Activated naive CD8-positive, alpha-beta T cell treated with anti-CD3 and anti-CD28 coated beads, Interleukin-2, amount 10 ng/mL, durations not matched to agents 7 days and 5 days (primary cell): ENCODE measurements at regions not wholly inside any gene's neighbourhood (a gene's known extent, or its start where the extent isn't known, plus 50 kb on each side); places are given as distances from the start of the nearest gene placed in this dataset.
"Not testable (repeated sequence)": the region's sequence is repeated elsewhere in the genome, so short reads cannot be mapped to it uniquely, and the experiment has no call there.

Experiments used
- ATAC-seq: fragments of 150-1000 bp; cut with Tn5 transposase; one replicate; pipeline ENCODE4 v1.10.0; 2021; ENCODE audit warnings: low read depth, moderate library complexity
- POLR2A ChIA-PET: fragments of 350-600 bp; sonication (Branson Sonifier 250); formaldehyde crosslinking; loops from one replicate; lab custom pipeline; 2021; ENCODE audit warnings: antibody characterized with exemption; lab: Charles Lee
- DNase-seq: peaks from one replicate; pipeline ENCODE4 v3.0.0; 2021
- H3K27ac Mint-ChIP-seq: one replicate; pipeline ENCODE4 v1.8.0; 2022; ENCODE audit warnings: mild to moderate bottlenecking, mixed read lengths
- H3K27me3 Mint-ChIP-seq: one replicate; pipeline ENCODE4 v1.8.0; 2022; ENCODE audit warnings: mild to moderate bottlenecking, moderate library complexity, mixed read lengths
- H3K36me3 Mint-ChIP-seq: one replicate; pipeline ENCODE4 v1.8.0; 2021; ENCODE audit warnings: mild to moderate bottlenecking, mixed read lengths
- H3K4me1 Mint-ChIP-seq: one replicate; pipeline ENCODE4 v1.8.0; 2021; ENCODE audit warnings: mixed read lengths
- H3K4me3 Mint-ChIP-seq: one replicate; pipeline ENCODE4 v1.8.0; 2022; ENCODE audit warnings: mild to moderate bottlenecking, moderate library complexity, mixed read lengths
- H3K9me3 Mint-ChIP-seq: one replicate; pipeline ENCODE4 v1.8.0; 2021; ENCODE audit warnings: mixed read lengths

GRCh38 chr14:53616536-53616935 lies 340.1 kb downstream of the BMP4 start:
- ATAC-seq, H3K27me3 Mint-ChIP-seq, H3K4me1 Mint-ChIP-seq, H3K9me3 Mint-ChIP-seq, H3K4me3 Mint-ChIP-seq, DNase-seq, POLR2A ChIA-PET, H3K27ac Mint-ChIP-seq, H3K36me3 Mint-ChIP-seq: not testable (repeated sequence)

- Mint-ChIP-seq H3K27me3 (no peaks in the 10 kb centered on the region), H3K4me3 (no peak overlapping the region), H3K4me1 (no peaks in the 10 kb centered on the region), H3K36me3 (no peaks in the 10 kb centered on the region), H3K9me3 (peaks cover 5% of the 10 kb centered on the region), H3K27ac (no peak overlapping the region)
- POLR2A ChIA-PET = no interaction called here
- no peak for ATAC-seq
- no peak for DNase-seq
Observed at GRCh38 chr14:53615252-53615651, 341.4 kb downstream of the BMP4 start.

GRCh38 chr14:53613404-53614253 lies 343.0 kb downstream of the BMP4 start:
- DNase-seq = no peak
- peaks cover 2% of the 10 kb centered on the region for H3K27me3 Mint-ChIP-seq
- POLR2A ChIA-PET = no interaction called here
- H3K4me1 Mint-ChIP-seq = no peaks in the 10 kb centered on the region
- ATAC-seq = no peak
- no peaks in the 10 kb centered on the region for H3K36me3 Mint-ChIP-seq
- H3K9me3 Mint-ChIP-seq = peaks cover 5% of the 10 kb centered on the region
- H3K27ac Mint-ChIP-seq = no peak overlapping the region
- H3K4me3 Mint-ChIP-seq = no peak overlapping the region

- H3K27me3 Mint-ChIP-seq = peaks cover 2% of the 10 kb centered on the region
- DNase-seq (no peak), ATAC-seq (no peak)
- no peaks in the 10 kb centered on the region for H3K36me3 Mint-ChIP-seq
- H3K9me3 Mint-ChIP-seq = peaks cover 4% of the 10 kb centered on the region
- POLR2A ChIA-PET = no interaction called here
- H3K27ac Mint-ChIP-seq = no peak overlapping the region
- H3K4me1 Mint-ChIP-seq = no peaks in the 10 kb centered on the region
- H3K4me3 Mint-ChIP-seq = no peak overlapping the region
Observed at GRCh38 chr14:53610947-53611346, 345.7 kb downstream of the BMP4 start.

GRCh38 chr14:53609009-53609408 lies 347.6 kb downstream of the BMP4 start:
- POLR2A ChIA-PET = no interaction called here
- ATAC-seq (no peak), DNase-seq (no peak)

GRCh38 chr14:53608369-53608768 lies 348.3 kb downstream of the BMP4 start:
- ATAC-seq = no peak
- Mint-ChIP-seq H3K4me1 (no peaks in the 10 kb centered on the region), H3K36me3 (no peaks in the 10 kb centered on the region), H3K27ac (no peak overlapping the region), H3K9me3 (peaks cover 3% of the 10 kb centered on the region), H3K4me3 (no peak overlapping the region), H3K27me3 (peaks cover 2% of the 10 kb centered on the region)
- POLR2A ChIA-PET = no interaction called here
- DNase-seq = no peak

More at GRCh38 chr14:53609009-53609408, 347.6 kb downstream of the BMP4 start:
- Mint-ChIP-seq H3K36me3 (no peaks in the 10 kb centered on the region), H3K4me3 (no peak overlapping the region), H3K27ac (no peak overlapping the region), H3K4me1 (no peaks in the 10 kb centered on the region), H3K9me3 (peaks cover 3% of the 10 kb centered on the region), H3K27me3 (peaks cover 2% of the 10 kb centered on the region)

- no peak for DNase-seq
- Mint-ChIP-seq H3K27ac (no peak overlapping the region), H3K4me1 (no peaks in the 10 kb centered on the region), H3K27me3 (peaks cover 7% of the 10 kb centered on the region), H3K9me3 (no peaks in the 10 kb centered on the region), H3K36me3 (no peaks in the 10 kb centered on the region), H3K4me3 (no peak overlapping the region)
- POLR2A ChIA-PET = no interaction called here
- ATAC-seq = no peak
Observed at GRCh38 chr14:53606203-53606602, 350.4 kb downstream of the BMP4 start.

- H3K4me3 Mint-ChIP-seq = no peak overlapping the region
- H3K27ac Mint-ChIP-seq = no peak overlapping the region
- H3K27me3 Mint-ChIP-seq = peaks cover 7% of the 10 kb centered on the region
- POLR2A ChIA-PET = no interaction called here
- ATAC-seq = no peak
- DNase-seq = no peak
- no peaks in the 10 kb centered on the region for H3K4me1 Mint-ChIP-seq
- H3K36me3 Mint-ChIP-seq = no peaks in the 10 kb centered on the region
- no peaks in the 10 kb centered on the region for H3K9me3 Mint-ChIP-seq
Observed at GRCh38 chr14:53605562-53605961, 351.1 kb downstream of the BMP4 start.

- ATAC-seq = no peak
- Mint-ChIP-seq H3K4me1 (no peaks in the 10 kb centered on the region), H3K27me3 (peaks cover 5% of the 10 kb centered on the region), H3K36me3 (no peaks in the 10 kb centered on the region), H3K9me3 (no peaks in the 10 kb centered on the region), H3K27ac (no peak overlapping the region), H3K4me3 (no peak overlapping the region)
- POLR2A ChIA-PET = no interaction called here
- no peak for DNase-seq
Observed at GRCh38 chr14:53603994-53604393, 352.6 kb downstream of the BMP4 start.

GRCh38 chr14:53601409-53601808 lies 355.2 kb downstream of the BMP4 start:
- POLR2A ChIA-PET = no interaction called here
- no peak for DNase-seq
- no peak overlapping the region for H3K4me3 Mint-ChIP-seq
- H3K9me3 Mint-ChIP-seq = peaks cover 2% of the 10 kb centered on the region
- H3K27ac Mint-ChIP-seq = no peak overlapping the region
- no peaks in the 10 kb centered on the region for H3K36me3 Mint-ChIP-seq
- H3K4me1 Mint-ChIP-seq = no peaks in the 10 kb centered on the region
- no peak for ATAC-seq
- H3K27me3 Mint-ChIP-seq = peaks cover 5% of the 10 kb centered on the region

GRCh38 chr14:53599221-53599945 lies 357.2 kb downstream of the BMP4 start:
- no peaks in the 10 kb centered on the region for H3K36me3 Mint-ChIP-seq
- no peaks in the 10 kb centered on the region for H3K4me1 Mint-ChIP-seq
- H3K27me3 Mint-ChIP-seq = peaks cover 5% of the 10 kb centered on the region
- ATAC-seq (no peak), DNase-seq (no peak)
- no peak overlapping the region for H3K4me3 Mint-ChIP-seq
- peaks cover 2% of the 10 kb centered on the region for H3K9me3 Mint-ChIP-seq
- POLR2A ChIA-PET = no interaction called here
- H3K27ac Mint-ChIP-seq = no peak overlapping the region

- POLR2A ChIA-PET = no interaction called here
- ATAC-seq = no peak
Observed at GRCh38 chr14:53596853-53597525, 359.6 kb downstream of the BMP4 start.

GRCh38 chr14:53591816-53592215 lies 364.8 kb downstream of the BMP4 start:
- no peak for ATAC-seq
- Mint-ChIP-seq H3K27me3 (peaks cover 2% of the 10 kb centered on the region), H3K36me3 (no peaks in the 10 kb centered on the region), H3K9me3 (no peaks in the 10 kb centered on the region), H3K4me3 (no peak overlapping the region), H3K4me1 (no peaks in the 10 kb centered on the region), H3K27ac (no peak overlapping the region)
- POLR2A ChIA-PET = no interaction called here
- DNase-seq = no peak

More at GRCh38 chr14:53596853-53597525, 359.6 kb downstream of the BMP4 start:
- H3K9me3 Mint-ChIP-seq = peaks cover 2% of the 10 kb centered on the region
- H3K27me3 Mint-ChIP-seq = no peaks in the 10 kb centered on the region
- H3K4me3 Mint-ChIP-seq = no peak overlapping the region
- H3K27ac Mint-ChIP-seq = no peak overlapping the region
- DNase-seq = no peak
- H3K36me3 Mint-ChIP-seq = no peaks in the 10 kb centered on the region
- H3K4me1 Mint-ChIP-seq = no peaks in the 10 kb centered on the region
